Thyroid gland (tissue), 4 donors: ENCODE measurements at regions not wholly inside any gene's neighbourhood (a gene's known extent, or its start where the extent isn't known, plus 50 kb on each side); places are given as distances from the start of the nearest gene placed in this dataset.

Experiments used
- POLR2A ChIP-seq, 2 donors: fragments of 450-650 bp; IDR thresholded peaks; one replicate each; pipeline ENCODE4 v1.6.1; 2017; ENCODE audit warnings: antibody characterized with exemption in 2 of 2, mild to moderate bottlenecking in 2 of 2, moderate library complexity in 1 of 2
- TF ChIP-seq, protein P1 (sequence below), 6 experiments: fragments of 200-600 bp in 3 of 6; fragments of 450-650 bp in 3 of 6; sonication (generic) in 3 of 6; IDR thresholded peaks; one replicate each; pipeline ENCODE4 v1.5.1; 2016 to 2019; ENCODE audit warnings: antibody characterized with exemption in 6 of 6, mild to moderate bottlenecking in 2 of 6, inconsistent platforms in 1 of 6, moderate library complexity in 1 of 6

DNA sequence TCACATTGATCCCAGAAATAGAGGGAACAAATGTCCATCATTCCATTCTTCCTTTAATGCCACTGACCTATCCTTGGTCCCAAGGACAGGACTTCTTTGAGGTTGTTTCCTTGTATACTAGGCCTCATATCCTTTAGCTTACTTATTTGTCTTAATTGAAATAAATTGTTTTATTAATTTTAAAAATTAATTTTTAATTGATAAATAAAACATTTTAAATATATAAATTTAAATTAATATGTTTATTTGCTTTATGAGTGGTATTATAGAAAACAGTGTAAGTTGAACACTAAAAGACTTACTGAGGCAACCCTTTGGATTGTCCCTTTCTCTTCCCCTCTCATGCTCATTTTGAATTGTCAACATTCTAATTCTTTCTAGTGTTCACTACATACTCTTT, 556.9 kb upstream of the NUDT12 start:
- TF ChIP-seq, protein P1, sequence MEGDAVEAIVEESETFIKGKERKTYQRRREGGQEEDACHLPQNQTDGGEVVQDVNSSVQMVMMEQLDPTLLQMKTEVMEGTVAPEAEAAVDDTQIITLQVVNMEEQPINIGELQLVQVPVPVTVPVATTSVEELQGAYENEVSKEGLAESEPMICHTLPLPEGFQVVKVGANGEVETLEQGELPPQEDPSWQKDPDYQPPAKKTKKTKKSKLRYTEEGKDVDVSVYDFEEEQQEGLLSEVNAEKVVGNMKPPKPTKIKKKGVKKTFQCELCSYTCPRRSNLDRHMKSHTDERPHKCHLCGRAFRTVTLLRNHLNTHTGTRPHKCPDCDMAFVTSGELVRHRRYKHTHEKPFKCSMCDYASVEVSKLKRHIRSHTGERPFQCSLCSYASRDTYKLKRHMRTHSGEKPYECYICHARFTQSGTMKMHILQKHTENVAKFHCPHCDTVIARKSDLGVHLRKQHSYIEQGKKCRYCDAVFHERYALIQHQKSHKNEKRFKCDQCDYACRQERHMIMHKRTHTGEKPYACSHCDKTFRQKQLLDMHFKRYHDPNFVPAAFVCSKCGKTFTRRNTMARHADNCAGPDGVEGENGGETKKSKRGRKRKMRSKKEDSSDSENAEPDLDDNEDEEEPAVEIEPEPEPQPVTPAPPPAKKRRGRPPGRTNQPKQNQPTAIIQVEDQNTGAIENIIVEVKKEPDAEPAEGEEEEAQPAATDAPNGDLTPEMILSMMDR (IDR thresholded peaks at IDR 0.05): no peak
- no peak for TF ChIP-seq POLR2A (IDR thresholded peaks at IDR 0.05)
